HG03354 (cell line): ENCODE measurements at regions not wholly inside any gene's neighbourhood (a gene's known extent, or its start where the extent isn't known, plus 50 kb on each side); places are given as distances from the start of the nearest gene placed in this dataset.

Experiments
- ATAC-seq: cut with Tn5 transposase; IDR thresholded peaks from one replicate; pipeline ENCODE4 v1.9.1; 2021; ENCODE audit warnings: mild to moderate bottlenecking; ENCODE audit not compliant: unreplicated experiment, poor library complexity, severe bottlenecking

DNA sequence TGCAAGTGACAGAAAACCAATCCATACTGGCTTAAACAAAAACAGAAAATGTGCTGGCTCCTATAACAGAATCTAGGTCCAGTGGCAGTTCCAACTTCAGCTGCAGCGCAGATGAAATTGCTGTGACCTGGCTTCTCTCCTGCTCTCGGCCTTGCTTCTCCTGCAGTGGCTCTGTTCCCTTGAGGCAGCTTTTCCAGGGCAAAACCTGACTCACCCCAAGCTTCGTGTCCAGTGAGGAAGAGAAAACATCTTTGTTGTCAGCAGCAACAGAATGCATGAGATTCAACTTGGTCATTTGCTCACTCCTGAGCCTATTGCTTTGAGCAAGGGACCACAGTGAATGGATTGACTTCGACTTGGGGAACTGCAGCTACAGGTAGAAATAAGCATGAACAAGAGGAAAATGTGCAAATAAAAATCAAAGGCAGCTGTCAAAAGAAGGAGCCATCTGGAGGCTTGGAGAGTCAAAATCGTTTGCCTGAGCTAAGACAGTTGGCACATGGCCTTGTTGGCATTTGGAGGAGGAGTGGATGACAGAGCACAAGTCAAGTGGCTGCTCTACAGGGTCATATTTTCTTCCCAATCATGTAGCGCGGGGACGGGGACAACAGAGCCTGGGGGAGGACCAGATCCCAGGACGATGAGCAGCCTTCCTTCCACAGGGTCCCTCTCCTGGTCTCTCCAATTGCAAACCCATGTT lies 523.4 kb downstream of the FGF9 start:
- ATAC-seq: no peak

DNA sequence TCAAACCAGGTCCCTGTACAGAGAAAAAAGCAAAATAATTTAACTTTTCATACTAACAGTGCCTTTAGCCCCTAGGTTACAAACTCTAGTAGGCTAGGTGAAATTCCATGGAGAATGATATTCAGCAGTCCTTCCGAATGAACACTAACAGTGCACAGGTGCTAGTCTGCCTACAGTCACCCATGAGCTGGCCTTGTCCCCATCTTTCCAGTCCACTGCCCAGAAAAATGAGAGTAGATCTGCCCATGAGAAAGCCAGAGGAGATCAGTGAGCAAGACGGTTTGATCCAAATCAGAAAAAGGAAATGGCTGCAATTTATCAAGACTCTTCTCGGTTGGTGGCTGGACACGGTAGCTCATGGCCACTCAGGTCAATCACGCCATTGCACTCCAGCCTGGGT lies 524.9 kb downstream of the FGF9 start:
- no peak for ATAC-seq

DNA sequence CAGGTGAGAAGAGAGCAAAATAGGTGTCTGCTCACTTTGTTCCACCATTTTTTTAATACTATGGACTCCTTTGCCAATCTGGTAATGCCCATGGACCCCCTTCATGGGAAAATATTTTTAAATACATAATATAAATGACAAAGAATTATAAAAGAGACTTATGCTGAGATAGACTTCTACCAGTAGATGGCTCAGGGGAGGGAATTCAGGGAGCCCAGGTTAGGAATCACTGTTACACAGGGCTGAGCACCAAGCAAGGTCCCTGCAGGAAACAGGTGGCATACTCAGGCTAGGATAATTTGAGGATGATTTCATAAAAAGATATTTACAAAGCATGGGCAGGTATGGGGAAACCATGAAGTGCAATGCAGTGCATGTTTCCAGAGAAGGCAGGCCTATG lies 525.9 kb downstream of the FGF9 start:
- ATAC-seq: no peak

DNA sequence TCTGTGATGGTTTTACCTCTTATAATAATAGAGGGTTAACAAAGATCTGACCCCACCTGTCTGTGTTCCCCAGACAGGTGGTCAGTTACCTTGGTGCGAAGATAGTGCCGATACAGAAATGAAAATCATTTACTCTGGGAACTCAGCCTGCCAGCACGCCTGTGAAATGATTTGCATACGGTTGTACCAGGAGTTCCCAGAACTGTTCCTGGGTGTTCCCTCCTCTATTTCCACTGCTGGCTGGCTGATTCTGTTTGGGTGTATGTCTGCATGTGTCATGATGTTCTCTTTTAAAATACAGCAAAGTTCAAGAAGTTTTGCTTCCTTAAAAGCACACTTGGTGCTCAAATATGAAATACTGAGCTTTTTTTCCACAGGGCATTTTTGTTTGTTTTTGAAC lies 527.1 kb downstream of the FGF9 start:
- ATAC-seq: no peak

DNA sequence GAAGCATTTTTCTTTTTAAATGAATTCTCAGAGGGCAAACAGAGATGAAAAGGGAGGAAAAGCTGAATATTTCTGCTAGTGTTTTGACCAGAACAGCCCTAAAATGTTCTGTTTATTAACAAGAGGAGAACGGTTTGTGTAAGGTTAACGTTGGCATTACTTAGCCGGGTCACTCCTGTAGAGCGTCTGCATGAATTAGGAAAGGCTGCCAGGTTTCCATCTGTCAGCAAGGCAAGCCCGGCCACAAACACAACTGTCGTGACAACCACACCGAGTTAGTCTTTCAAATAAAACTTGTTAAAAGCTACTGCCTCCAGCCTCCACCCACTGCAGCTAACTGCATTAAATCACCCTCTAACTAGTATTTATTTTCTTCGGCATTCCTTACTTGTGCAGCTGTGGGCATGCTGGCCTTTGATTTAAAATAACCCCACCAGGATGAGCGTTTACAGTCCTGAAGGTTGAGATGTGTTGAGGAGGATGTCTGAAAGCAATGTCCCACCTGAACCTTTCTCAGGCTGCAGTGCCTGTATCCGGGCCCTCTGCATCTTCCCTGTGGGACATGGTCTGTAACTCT lies 527.9 kb downstream of the FGF9 start:
- no peak for ATAC-seq

DNA sequence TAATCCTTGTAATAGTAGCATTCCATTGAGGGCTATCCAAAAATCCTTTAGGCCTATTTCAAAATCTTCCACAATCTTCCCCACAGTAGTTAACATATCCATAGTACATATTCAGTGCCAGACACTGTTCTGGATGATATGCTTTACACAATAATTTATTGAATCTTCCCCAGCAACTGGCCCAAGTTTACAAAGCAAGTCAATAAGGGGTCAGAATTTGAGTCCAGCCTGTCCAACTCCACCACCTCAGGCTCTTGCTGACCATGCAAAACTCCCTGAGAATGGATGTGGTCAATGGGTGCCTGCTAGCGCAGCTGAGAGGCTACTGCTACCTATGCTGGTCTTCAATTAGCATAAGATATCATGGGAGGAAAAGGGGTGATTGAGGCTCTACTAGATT lies 529.6 kb downstream of the FGF9 start:
- no peak for ATAC-seq

DNA sequence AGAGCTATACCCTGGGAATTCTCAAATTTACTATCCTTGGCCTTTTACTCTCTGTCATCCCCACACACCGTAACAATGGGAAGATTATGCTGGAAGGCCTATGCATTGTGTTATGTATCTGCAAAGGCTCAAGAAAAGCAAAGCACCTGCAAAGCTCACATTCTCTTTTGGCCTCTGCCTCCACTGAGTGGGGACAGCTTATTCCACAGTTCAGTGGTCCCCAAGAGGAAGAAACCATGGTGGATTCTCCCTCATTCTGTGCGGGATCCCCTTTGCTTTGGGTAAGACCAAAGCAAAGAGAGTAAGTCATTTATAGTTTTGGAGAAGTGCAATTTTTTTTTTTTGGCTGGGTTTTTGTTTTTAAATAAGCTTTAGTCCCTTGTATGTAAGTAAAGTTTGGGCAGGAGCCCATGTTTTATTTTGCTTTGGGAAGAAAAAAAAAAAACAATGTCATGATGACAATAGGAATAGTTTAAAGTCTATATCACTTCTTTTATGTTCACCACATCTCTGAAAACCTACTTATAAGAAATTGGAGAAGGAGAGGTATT lies 530.6 kb downstream of the FGF9 start:
- no peak for ATAC-seq

DNA sequence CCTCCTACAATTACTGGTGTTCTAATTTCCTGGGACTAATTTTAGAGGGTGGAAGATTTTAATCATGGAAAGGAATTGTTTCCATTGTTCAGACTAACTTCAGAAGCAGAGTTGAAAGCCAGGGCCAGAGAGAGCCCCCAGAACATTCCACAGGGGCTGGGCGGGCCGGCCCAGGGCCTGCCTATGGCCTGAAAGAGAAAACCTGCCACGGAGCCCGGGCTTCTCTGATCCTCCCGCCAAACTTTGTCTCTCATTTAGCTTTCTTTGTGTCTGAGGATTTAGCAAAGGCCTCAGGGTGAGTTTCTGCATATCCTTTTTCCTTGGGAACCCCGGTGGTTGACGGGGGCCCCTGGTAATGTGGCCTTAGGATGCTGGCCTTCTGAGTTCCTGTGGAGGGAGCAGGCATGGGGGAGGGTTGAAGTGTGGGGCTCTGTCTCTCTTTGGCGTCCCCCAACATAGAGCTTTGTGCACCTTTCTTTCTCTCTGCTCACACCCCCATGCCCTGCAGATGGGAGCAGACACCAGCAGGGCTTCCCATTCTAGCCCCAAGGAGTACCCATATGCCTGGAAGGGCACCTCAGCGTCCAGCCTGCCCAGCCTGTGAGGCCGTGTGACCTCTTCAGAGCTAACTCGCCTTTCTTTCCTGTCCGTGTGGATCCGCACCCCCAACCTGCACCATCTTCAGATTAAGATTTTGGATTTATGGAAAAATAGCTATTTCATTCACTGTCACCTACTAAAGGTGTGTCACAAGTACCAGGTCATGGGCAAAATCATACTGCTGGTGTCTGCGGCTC lies 539.5 kb downstream of the FGF9 start:
- ATAC-seq: no peak

DNA sequence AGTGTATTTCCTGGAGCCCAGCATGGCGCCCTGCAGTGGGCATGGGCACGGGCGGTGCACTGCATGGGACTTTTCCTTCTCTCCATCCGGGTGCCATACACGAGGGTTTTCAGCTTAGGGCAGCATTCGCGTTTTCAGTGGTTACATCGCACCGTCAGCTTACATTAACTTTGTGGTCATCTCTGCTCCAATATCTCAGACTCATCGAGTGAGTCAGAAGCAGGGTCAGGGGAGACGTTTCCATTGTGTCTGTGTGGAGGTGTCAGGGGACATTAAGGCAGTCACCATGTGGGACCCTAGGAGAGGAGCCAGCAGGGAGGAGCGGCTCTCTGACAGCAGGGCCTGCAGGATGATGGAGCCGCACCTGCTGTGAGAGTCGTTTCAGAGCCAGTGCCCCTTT lies 541.0 kb downstream of the FGF9 start:
- ATAC-seq: no peak

DNA sequence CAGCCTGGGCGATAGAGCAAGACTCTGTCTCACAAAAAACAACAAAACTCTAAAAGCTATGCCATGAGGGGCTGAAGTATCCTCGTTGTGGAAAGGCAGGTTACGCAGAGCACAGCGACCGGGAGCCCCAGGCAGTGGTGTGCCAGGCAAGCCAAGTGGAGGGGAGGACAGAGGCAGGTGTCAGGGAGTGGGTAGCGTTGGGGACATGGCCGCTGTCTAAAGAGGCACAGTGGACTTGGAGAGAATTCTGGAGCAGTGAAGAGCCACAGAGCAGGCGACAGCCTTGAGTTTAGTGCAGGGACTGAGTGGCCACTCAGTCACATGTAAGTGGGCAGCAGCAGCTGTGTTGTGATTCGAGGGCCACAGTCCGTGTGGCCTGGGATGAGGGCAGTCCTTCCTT lies 541.7 kb downstream of the FGF9 start:
- ATAC-seq: no peak

DNA sequence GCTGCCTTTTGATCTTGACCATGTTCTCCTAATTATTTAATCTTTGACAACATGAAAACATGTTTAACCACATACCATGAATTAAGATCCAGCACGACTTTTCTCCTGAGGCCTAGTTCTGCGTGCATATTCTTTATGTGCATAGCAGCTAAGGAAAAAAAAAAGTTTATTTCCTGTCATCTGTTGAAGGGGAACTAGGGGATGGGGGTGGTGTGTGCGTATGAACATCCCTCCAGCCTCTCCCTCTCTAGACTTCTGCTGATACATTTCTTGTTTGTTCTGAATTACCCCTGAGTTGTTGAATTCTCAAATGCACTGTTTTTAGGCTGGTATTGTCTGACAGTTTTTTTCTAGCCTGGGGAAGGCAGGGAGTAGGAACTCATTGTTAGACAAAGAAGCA lies 543.3 kb downstream of the FGF9 start:
- no peak for ATAC-seq

DNA sequence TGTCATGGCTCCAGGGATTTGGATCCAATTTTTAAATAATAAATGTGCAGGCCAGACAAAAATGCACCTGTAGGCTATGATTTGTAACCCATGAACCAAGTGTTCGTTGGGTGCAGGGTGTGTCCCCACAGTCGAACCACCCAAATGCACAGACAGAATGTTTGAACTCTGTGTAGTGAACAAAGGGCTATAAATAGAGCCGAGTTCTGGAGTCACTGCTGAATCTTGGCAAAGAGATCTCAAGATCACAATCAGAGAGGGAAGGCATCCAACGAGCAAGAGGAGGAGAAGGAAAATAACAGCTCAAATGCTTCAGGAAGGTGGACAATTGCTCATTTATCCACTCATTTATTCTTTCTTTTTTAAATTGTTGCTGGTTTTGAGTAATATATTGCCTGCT lies 547.9 kb downstream of the FGF9 start:
- ATAC-seq: no peak

DNA sequence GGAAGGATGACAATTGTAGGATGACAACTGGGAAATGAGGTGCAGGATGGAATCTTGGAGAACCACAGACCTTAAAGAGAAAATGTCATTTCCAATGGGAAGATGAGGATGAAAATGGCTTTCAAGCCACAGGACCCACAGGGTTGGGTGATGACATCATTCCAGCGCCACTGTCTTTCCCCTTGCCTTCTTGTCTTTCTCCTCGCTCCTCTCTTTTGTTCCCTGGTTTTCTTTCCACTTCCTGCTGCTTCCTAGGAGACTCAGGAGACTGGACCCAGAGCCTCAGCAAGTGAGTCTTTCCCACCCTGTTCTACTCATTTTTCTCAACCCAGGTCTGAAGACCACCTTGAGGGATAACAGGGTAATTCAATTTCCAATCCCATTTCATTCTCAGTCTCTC lies 548.8 kb downstream of the FGF9 start:
- no peak for ATAC-seq

DNA sequence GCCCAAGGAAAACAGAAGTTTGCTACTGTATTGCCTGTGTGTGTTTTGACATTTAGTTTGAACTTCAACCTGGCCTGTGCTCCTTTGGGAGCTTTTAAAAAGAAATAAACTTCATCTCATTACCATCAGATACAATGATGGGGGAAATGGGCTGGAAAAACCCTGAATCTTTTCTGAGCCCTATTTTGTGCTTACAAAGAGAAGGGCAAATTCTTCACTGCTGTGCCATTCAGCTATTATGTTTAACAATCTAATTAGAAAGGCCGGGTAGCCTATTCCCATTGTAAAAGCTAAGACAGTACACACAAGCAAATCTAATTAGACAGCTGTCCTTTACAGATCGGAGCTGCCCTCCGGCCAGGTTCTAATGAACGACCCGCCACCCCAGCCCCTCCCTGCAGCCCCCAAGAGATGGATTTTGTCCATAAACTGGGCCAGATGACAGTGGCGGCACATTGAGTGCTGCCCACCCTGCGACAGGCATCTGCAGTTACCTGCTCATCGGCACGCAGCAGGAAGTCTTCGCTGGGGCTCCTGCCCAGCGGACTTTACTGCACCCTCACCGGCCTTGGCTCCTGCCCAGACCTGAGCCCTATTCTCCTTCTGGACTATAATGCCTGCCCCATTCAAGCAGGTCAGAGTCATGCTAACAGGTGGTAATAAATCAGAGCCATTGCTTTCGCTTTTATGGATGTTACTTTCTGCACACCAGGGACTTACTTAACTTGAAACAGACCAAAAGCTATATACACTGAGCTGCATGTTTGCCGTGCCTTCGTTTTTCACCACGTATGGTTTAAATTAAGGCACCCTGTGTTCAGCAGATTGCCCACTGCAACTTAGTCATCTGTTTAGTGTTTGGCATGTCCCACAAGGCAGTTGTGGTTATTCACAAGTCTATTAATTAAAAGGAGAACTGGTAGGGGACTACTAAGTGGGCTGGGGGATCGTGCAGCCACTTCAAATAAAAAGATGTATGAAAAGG lies 549.6 kb downstream of the FGF9 start:
- no peak for ATAC-seq

DNA sequence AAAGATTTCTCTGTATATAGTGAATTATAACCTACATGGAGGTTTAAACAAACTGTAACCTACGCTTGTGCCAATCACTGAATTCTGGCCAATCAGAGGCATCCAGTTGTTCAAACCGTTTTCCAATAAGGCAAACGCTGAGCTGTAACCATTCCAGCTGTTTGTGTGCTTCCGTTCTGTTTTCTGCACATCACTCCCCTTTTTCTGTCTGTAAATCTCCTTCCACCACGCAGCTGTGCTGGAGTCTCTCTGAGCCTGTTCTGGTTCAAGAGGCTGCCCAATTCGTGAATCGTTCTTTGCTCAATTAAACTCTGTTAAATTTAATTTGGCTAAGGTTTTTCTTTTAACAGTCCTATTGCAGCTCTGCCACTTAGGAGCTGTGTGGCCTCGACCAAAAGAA lies 552.5 kb downstream of the FGF9 start:
- no peak for ATAC-seq

DNA sequence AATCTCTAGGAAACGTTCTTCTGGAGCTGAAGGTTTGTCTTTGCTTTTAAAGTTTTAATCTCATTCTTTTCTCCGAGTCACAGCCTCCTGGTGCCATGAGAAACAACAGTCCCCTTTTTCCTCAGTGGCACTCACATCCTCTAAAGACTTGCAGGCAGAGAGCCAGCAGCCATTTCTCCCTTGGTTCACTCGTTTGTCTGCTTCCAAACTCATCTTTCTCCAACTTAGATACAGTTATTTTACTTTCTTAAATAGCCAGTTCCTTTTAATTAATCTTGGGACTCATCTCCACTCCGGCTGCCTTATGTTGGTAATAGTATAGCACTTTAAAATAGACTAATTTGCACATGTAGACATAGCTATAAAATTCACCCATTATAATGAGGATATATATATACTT lies 555.2 kb downstream of the FGF9 start:
- ATAC-seq: no peak

DNA sequence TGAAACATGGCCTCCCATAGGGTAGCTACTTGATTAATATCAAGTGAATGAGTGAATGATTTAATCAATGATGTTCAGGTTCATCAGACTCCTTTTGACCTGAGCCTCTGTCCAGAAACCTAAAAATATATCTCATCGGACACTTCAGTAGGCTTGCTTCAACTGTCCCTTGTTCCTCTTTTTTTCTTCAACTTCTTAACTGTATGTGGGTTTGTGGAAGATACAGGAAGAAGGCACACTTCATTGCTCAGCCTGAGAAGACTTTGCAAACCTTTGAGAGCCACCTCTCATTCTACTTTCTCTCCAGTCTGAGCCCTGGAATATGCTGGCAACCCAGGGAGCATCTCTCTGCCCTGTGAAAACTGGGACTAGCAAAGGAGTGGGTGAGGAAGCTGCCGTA lies 557.0 kb downstream of the FGF9 start:
- ATAC-seq: no peak

DNA sequence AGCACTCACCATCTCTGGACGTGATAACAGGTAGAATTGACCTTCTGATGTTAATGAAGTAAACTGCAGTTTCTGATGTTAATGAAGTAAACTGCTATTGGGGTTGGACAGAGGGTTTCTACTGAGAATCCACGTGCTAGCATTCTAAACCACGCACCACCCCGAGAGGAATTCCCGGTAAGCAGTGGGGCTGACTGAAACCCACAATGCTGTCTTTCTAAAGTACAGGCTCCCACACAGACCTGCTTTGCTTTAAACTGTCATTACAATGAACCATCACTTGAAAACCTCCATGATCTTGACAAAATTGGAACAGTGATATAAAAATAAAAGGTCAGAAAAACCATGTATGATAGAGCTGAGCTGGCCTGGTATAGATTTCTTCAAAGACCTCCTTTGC lies 559.0 kb downstream of the FGF9 start:
- no peak for ATAC-seq

DNA sequence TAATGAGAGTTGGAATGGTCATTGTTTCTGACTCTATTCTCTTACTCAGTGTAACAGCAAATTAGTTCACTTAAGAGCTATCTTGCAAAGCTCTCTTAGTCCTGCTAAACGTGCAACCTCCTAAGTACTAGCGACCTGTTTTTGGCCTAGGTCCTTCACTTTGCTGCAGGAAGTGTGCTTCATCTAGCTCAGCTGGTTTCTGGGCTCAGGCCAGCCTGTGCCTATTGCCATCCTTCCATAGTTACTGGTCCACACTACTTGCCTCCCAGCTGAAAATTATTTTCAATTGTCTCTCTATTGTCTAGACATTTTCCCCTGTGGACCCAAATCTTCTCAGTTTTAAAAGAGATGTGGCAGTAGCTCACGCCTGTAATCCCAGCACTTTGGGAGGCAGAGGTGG lies 561.3 kb downstream of the FGF9 start:
- no peak for ATAC-seq
